GM10266 (cell line): ENCODE measurements at regions not wholly inside any gene's neighbourhood (a gene's known extent, or its start where the extent isn't known, plus 50 kb on each side); places are given as distances from the start of the nearest gene placed in this dataset.

ENCODE experiments used
- DNase-seq: peaks from one replicate; pipeline ENCODE4 v3.0.0; 2012; ENCODE audit errors: extremely low spot score
- CTCF ChIP-seq: IDR thresholded peaks from 2 replicates; pipeline ENCODE4 v1.5.1; 2012; ENCODE audit warnings: mild to moderate bottlenecking, low read depth; ENCODE audit not compliant: control insufficient read depth, insufficient read depth; ENCODE audit errors: missing control alignments

DNA sequence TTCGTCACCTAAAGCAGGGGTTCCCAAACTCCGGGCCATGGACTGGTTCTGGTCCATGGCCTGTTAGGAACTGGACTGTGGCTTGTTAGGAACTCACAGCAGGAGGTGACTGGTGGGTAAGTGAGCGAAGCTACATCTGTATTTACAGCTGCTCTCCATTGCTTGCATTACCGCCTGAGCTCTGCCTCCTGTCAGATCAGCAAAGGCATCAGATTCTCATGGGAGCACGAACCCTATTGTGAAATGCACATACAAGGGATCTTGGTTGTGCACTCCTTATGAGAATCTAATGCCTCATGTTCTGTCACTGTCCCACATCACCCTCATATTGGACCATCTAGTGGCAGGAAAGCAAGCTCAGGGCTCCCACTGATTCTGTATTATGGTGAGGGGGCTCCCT is 217.0 kb downstream of the ZFP36L2 start:
- no peak for TF ChIP-seq CTCF
- DNase-seq, result no peak

DNA sequence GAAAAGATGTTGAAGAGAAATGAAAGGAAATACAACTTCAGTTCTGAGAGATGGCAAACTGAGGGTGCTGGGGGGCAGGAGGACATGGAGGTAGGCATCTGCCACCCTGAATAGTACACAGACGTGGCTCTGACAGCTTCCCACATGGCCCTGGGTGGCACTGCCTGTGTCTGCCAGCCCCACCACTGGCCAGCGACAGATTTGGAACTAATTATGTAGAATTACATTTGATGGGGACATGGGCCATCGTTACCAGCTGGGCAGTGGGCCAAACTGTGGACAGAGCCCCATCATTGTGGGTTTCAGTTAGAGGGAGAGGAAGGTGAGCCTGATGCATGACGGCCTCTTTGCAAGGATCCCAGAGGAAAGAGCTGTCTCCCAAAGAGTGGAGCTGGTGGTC is 216.0 kb upstream of the HAAO start:
- no peak for DNase-seq

GRCh38 chr2:43007901-43008300 is 215.5 kb upstream of the HAAO start:
- no peak for DNase-seq
- no peak for TF ChIP-seq CTCF

More for the DNA sequence above, 216.0 kb upstream of the HAAO start:
- TF ChIP-seq CTCF, result no peak

DNA sequence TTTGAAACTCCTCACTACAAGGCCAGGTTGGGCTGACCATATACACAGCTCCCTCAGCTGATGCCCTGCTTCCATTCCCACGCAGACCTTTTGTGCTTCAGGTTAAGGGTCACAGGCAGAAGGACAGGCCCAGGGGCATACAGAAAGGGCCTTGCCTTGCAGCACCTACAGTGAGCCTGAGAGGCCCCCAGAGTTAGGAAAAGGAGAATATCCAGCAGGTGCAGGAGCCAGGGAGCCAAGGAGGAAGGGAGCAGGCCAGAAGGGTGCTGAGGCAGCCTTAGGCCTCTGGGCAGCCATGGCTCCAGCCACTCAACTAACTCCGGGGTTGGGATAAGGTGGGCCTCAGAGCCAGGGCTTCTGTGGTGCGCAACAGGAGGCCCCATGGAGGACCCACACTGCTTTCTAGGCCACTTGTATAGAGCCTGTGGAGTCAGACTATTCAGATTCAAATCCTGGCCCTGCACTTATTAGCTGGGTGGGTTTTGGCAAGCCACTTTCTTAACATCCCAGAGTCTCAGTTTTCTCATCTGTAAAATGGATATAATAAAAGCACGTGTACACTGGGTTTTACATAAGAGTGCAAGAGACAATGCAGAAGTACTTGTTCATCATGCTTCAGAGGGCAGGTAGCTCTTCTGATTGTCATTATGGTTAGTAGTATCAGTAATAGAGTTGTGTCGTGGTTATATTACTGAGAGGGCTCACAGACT is 214.6 kb upstream of the HAAO start:
- TF ChIP-seq CTCF, result no peak
- DNase-seq, result no peak

- no peak for DNase-seq
- no peak for TF ChIP-seq CTCF
These were observed 213.8 kb upstream of the HAAO start for GRCh38 chr2:43005975-43006833.

GRCh38 chr2:43005245-43005974 is 213.0 kb upstream of the HAAO start:
- no peak for TF ChIP-seq CTCF
- no peak for DNase-seq
